ENCODE measurements at regions not wholly inside any gene's neighbourhood (a gene's known extent, or its start where the extent isn't known, plus 50 kb on each side); places are given as distances from the start of the nearest gene placed in this dataset.

GRCh38 chr6:144778773-144779492 lies 493.8 kb downstream of the UTRN start:
- no peaks in the 10 kb centered on the region for H3K4me1 ChIP-seq
- H3K27ac ChIP-seq: no peak overlapping the region
- no peaks in the 10 kb centered on the region for H3K27me3 ChIP-seq (ENCODE audit: low read depth)
- intact Hi-C loops (cut with DNase I): no loop called here
- TF ChIP-seq, protein P1, sequence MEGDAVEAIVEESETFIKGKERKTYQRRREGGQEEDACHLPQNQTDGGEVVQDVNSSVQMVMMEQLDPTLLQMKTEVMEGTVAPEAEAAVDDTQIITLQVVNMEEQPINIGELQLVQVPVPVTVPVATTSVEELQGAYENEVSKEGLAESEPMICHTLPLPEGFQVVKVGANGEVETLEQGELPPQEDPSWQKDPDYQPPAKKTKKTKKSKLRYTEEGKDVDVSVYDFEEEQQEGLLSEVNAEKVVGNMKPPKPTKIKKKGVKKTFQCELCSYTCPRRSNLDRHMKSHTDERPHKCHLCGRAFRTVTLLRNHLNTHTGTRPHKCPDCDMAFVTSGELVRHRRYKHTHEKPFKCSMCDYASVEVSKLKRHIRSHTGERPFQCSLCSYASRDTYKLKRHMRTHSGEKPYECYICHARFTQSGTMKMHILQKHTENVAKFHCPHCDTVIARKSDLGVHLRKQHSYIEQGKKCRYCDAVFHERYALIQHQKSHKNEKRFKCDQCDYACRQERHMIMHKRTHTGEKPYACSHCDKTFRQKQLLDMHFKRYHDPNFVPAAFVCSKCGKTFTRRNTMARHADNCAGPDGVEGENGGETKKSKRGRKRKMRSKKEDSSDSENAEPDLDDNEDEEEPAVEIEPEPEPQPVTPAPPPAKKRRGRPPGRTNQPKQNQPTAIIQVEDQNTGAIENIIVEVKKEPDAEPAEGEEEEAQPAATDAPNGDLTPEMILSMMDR (IDR thresholded peaks at IDR 0.05): no peak
- H3K9me3 ChIP-seq: no peaks in the 10 kb centered on the region
- DNase-seq (no peak), ATAC-seq (no peak)
- peaks cover 35% of the 10 kb centered on the region for H3K36me3 ChIP-seq
- no peak overlapping the region for H3K4me3 ChIP-seq

DNA sequence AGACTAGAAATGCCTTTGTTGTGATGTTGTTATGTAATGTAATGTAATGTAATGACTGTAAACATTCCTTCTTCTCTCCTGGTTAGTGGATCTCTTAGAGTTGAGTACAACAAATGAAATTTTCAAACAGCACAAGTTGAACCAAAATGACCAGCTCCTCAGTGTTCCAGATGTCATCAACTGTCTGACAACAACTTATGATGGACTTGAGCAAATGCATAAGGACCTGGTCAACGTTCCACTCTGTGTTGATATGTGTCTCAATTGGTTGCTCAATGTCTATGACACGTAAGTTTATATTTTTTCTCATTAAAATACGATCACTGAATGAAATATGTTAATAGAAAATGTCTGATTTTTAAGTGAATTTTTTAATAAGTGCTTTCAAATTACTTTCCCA lies 496.7 kb downstream of the UTRN start:
- H3K9me3 ChIP-seq: no peaks in the 10 kb centered on the region
- H3K36me3 ChIP-seq: peaks cover 19% of the 10 kb centered on the region
- no peaks in the 10 kb centered on the region for H3K27me3 ChIP-seq (ENCODE audit: low read depth)
- ATAC-seq: no peak
- TF ChIP-seq, protein P1 (IDR thresholded peaks at IDR 0.05): no peak
- H3K4me1 ChIP-seq: no peaks in the 10 kb centered on the region
- intact Hi-C loops (cut with DNase I): no loop called here
- no peak overlapping the region for H3K27ac ChIP-seq
- DNase-seq: no peak
- H3K4me3 ChIP-seq: no peak overlapping the region

- Histone ChIP-seq H3K9me3 (no peaks in the 10 kb centered on the region), H3K4me3 (no peak overlapping the region), H3K4me1 (no peaks in the 10 kb centered on the region), H3K27ac (no peak overlapping the region), H3K36me3 (peaks cover 21% of the 10 kb centered on the region), H3K27me3 (ENCODE audit: low read depth) (no peaks in the 10 kb centered on the region)
- intact Hi-C loops (cut with DNase I): no loop called here
- ATAC-seq (no peak), DNase-seq (no peak)
- TF ChIP-seq, protein P1 (IDR thresholded peaks at IDR 0.05): no peak
Observed at GRCh38 chr6:144782634-144783033, 497.5 kb downstream of the UTRN start.

- intact Hi-C loops (cut with DNase I): no loop called here
- peaks cover 39% of the 10 kb centered on the region for H3K36me3 ChIP-seq
- TF ChIP-seq, protein P1 (IDR thresholded peaks at IDR 0.05): no peak
- H3K4me3 ChIP-seq: no peak overlapping the region
- H3K4me1 ChIP-seq: no peaks in the 10 kb centered on the region
- no peaks in the 10 kb centered on the region for H3K27me3 ChIP-seq (ENCODE audit: low read depth)
- no peak for DNase-seq
- no peak for ATAC-seq
- no peak overlapping the region for H3K27ac ChIP-seq
- H3K9me3 ChIP-seq: no peaks in the 10 kb centered on the region
Observed at GRCh38 chr6:144785056-144785455, 499.9 kb downstream of the UTRN start.

DNA sequence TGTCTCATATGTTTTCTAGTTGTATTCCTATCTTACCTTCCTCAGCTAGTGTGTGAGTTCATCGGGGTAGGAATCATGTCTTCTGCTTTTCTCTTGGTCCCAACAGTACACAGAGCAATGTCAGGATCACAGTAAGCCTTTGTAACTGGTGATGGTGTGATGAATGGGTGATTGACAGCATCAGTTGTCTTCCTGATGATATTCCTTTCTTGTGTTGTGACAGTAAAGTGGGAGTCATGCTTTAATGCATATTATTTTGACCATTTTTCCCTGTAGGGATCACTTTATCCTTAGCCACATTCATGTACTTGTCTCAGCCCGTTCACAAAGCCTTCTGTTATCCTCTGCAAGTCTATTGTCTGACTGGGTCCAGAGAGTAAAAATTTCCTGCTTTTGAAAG lies 501.7 kb downstream of the UTRN start:
- H3K4me1 ChIP-seq: no peaks in the 10 kb centered on the region
- no peak overlapping the region for H3K27ac ChIP-seq
- H3K9me3 ChIP-seq: no peaks in the 10 kb centered on the region
- TF ChIP-seq, protein P1 (IDR thresholded peaks at IDR 0.05): no peak
- intact Hi-C loops (cut with DNase I): no loop called here
- DNase-seq: no peak
- H3K4me3 ChIP-seq: no peak overlapping the region
- H3K36me3 ChIP-seq: peaks cover 56% of the 10 kb centered on the region
- ATAC-seq: no peak
- H3K27me3 ChIP-seq (ENCODE audit: low read depth): no peaks in the 10 kb centered on the region
